ENCODE measurements at regions not wholly inside any gene's neighbourhood (a gene's known extent, or its start where the extent isn't known, plus 50 kb on each side); places are given as distances from the start of the nearest gene placed in this dataset.

DNA sequence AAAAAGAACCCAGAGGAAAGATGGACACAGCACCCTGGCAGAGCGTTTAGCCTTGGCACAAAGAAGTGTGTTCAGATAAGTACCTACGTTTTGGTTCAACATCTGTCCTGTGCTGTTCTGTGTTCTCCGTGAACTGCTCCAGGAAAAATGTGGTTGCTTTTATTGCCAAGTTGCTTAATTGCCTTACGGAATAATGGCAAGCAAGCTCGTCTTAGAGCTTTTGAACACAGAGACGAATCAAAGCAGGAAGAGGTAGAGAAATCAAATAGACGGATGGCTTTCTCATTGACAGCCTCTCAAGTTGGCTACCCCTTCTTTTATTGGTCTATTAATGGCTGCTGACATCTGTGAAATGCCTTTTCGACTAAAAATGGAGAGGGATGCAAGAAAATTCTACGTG lies 911.1 kb upstream of the EEF2KMT start:
- no peak for TF ChIP-seq CTCF (conservative IDR thresholded peaks at IDR 0.05; ENCODE audit: low read depth, low read length)
- DNase-seq (ENCODE audit: low read depth): no peak
- no peak overlapping the region for H3K4me3 ChIP-seq (ENCODE audit: low read depth, low read length)

GRCh38 chr16:5993356-5993755 lies 895.8 kb upstream of the EEF2KMT start:
- no peak overlapping the region for H3K4me3 ChIP-seq (ENCODE audit: low read depth, low read length)
- DNase-seq (ENCODE audit: low read depth): no peak
- no peak for TF ChIP-seq CTCF (conservative IDR thresholded peaks at IDR 0.05; ENCODE audit: low read depth, low read length)

DNA sequence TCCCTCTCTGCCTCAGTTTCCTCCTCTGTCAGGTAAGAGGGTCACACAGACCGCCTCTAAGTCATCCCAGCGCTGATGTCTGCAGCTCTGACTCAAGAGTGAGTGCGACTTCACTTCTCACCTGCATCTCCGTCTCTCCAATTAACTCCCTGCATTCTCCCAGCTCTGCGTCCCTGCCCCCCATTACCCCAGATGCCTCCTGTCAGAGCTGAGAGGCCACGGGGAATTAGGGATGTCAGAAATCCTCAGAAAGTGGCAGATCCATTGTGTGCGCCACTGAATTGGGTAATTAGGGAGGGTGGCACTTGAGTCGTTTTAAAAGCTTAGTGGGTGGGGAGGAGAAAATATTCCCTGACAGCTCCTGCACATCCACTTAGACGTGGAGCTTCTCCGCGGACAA lies 885.4 kb upstream of the EEF2KMT start:
- TF ChIP-seq CTCF (conservative IDR thresholded peaks at IDR 0.05; ENCODE audit: low read depth, low read length): no peak
- DNase-seq (ENCODE audit: low read depth): no peak
- H3K4me3 ChIP-seq (ENCODE audit: low read depth, low read length): no peak overlapping the region

GRCh38 chr16:5979905-5980550 lies 882.4 kb upstream of the EEF2KMT start:
- TF ChIP-seq CTCF (conservative IDR thresholded peaks at IDR 0.05; ENCODE audit: low read depth, low read length): no peak
- no peak for DNase-seq (ENCODE audit: low read depth)
- no peak overlapping the region for H3K4me3 ChIP-seq (ENCODE audit: low read depth, low read length)

GRCh38 chr16:5977329-5977728 lies 879.7 kb upstream of the EEF2KMT start:
- H3K4me3 ChIP-seq (ENCODE audit: low read depth, low read length): no peak overlapping the region
- TF ChIP-seq CTCF (conservative IDR thresholded peaks at IDR 0.05; ENCODE audit: low read depth, low read length): no peak
- no peak for DNase-seq (ENCODE audit: low read depth)

DNA sequence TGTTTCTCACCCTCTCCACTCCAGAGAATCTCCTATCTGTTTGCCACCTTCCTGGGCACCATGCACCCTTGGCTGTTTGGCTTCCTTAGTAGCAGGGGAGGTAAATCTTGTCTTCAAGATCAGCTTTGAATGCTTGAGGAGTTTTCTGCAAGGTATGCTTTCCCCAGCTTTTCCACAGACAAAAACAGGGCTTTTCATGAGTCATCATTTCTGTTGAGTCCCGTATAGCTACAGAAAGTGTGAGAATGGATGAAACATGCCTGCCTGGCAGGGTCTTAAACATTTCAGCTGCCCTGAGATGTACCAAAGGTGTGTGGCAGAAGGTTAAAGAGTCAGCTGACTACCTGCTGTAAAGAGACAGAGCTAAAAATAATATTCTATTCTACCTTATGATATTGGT lies 875.2 kb upstream of the EEF2KMT start:
- DNase-seq (ENCODE audit: low read depth): no peak
- TF ChIP-seq CTCF (conservative IDR thresholded peaks at IDR 0.05; ENCODE audit: low read depth, low read length): no peak
- no peak overlapping the region for H3K4me3 ChIP-seq (ENCODE audit: low read depth, low read length)

DNA sequence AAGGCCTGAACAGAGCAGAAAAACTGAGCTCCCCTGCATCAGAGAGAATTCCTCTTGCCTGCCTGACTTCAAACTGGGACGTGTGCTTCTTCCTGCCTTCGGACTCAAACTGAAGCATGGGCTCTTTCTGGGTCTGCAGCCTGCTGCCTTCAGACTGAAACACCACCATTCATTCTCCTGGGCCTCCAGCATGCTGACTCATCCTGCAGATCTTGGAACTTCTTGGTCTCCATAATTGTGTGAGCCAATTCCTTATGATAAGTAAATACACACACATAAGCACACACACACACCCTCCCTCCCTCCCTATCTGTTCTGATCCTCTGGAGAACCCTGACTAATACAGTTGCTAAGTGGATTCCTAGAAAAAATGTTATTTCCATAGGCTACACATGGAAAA lies 874.3 kb upstream of the EEF2KMT start:
- no peak for TF ChIP-seq CTCF (conservative IDR thresholded peaks at IDR 0.05; ENCODE audit: low read depth, low read length)
- DNase-seq (ENCODE audit: low read depth): no peak
- no peak overlapping the region for H3K4me3 ChIP-seq (ENCODE audit: low read depth, low read length)
